ENCODE measurements at regions not wholly inside any gene's neighbourhood (a gene's known extent, or its start where the extent isn't known, plus 50 kb on each side); places are given as distances from the start of the nearest gene placed in this dataset.
"Not testable (repeated sequence)": the region's sequence is repeated elsewhere in the genome, so short reads cannot be mapped to it uniquely, and the experiment has no call there.

DNA sequence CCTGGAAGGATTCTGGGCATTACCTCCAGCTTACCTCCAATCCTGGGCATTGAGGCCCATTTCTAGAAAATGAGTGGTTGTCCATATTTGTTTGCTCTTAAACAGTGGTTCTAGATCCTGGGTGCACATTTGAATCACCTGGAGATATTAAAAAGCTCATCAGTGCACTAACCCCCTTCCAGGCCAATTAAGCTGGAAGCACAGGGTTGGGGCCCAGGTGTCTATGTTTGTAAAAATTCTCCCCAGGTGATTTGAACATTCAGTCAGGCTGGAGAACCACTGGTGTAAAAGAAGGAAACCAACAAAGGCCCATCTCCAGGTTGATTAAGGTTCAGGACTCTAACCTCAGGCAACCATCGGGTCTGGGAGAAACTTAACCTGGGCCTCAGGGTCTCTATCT, 102.6 kb upstream of the NANOS1 start:
- DNase-seq, result no peak
- Histone ChIP-seq H3K36me3 (no peaks in the 10 kb centered on the region), H3K9me3 (no peaks in the 10 kb centered on the region), H3K4me1 (no peaks in the 10 kb centered on the region), H3K4me3 (ENCODE audit: low read depth, low read length) (no peak overlapping the region), H3K27me3 (no peaks in the 10 kb centered on the region; the same call in 1 of the 2 replicates)
- TF ChIP-seq CTCF (IDR thresholded peaks at IDR 0.05; ENCODE audit: low read depth, low read length), result no peak

GRCh38 chr10:118927321-118927720, 102.2 kb upstream of the NANOS1 start:
- Histone ChIP-seq H3K4me3 (ENCODE audit: low read depth, low read length) (no peak overlapping the region), H3K27me3 (no peaks in the 10 kb centered on the region; the same call in 1 of the 2 replicates), H3K36me3 (no peaks in the 10 kb centered on the region), H3K4me1 (no peaks in the 10 kb centered on the region), H3K9me3 (no peaks in the 10 kb centered on the region)
- DNase-seq, result no peak
- TF ChIP-seq CTCF (IDR thresholded peaks at IDR 0.05; ENCODE audit: low read depth, low read length), result no peak

DNA sequence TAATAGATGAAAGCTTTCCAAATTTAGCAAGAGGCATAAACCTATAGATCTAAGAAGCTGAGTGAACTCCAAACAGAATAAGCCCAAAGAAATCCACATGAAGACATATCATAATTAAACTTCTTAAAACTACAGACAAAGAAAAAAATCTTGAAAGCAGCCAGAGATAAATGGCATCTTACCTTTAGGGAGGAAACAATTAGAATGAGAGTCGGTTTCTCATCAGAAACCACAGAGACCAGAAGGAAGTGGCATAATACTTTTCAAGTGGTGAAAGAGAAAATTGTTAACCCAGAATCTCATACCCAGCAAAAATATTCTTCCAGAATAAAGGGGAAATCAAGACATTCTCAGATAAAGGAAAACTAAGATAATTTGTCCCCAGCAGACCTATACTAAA, 98.9 kb upstream of the NANOS1 start:
- no peak for TF ChIP-seq CTCF (IDR thresholded peaks at IDR 0.05; ENCODE audit: low read depth, low read length)
- Histone ChIP-seq H3K27me3 (no peaks in the 10 kb centered on the region; the same call in 1 of the 2 replicates), H3K36me3 (no peaks in the 10 kb centered on the region), H3K4me1 (no peaks in the 10 kb centered on the region), H3K4me3 (ENCODE audit: low read depth, low read length) (no peak overlapping the region), H3K9me3 (no peaks in the 10 kb centered on the region)
- DNase-seq, result no peak

DNA sequence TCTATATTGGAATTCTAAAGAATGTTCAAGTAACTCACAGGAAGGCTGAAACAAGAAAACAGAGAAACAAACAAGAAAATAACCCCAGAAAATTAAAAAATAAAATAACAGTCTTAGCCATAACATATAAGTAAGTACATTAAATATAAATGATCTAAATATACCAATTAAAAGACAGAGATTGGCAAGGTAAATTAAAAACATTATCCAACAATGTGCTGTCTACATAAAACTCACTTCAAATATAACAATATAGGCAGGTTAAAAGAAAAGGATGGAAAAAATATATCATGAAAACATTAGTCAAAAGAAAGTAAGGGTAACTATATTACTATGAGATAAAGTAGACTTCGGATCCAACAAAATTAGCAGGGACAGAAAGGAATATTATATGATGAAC, 98.1 kb upstream of the NANOS1 start:
- H3K9me3 ChIP-seq, result no peaks in the 10 kb centered on the region
- TF ChIP-seq CTCF (IDR thresholded peaks at IDR 0.05; ENCODE audit: low read depth, low read length), result no peak
- H3K27me3 ChIP-seq, result no peaks in the 10 kb centered on the region; the same call in 1 of the 2 replicates
- H3K36me3 ChIP-seq, result no peaks in the 10 kb centered on the region
- H3K4me1 ChIP-seq, result no peaks in the 10 kb centered on the region
- DNase-seq, result no peak
- no peak overlapping the region for H3K4me3 ChIP-seq (ENCODE audit: low read depth, low read length)

GRCh38 chr10:118932154-118932553, 97.4 kb upstream of the NANOS1 start:
- not testable (repeated sequence) for H3K4me3 ChIP-seq (ENCODE audit: low read depth, low read length); DNase-seq; H3K4me1 ChIP-seq; H3K9me3 ChIP-seq; H3K27me3 ChIP-seq; H3K36me3 ChIP-seq

DNA sequence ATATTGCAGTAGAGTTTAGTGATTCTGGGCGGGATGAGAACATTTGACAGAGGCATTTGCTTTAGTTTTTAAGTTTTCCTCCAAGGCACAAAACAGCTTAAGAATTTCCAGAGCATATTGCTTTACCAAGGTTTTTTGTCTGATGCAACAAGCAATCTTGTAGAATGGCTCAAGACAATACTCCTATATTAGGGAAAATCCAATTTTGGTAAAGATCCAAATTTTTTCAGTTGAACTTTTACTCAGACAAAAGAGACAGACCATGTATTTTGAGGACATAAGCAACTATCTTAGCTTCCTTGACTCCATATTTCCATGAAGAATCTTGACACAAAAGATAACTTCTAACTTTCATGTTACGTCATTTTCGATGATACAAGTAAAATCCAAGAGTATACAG, 92.3 kb upstream of the NANOS1 start:
- Histone ChIP-seq H3K9me3 (no peaks in the 10 kb centered on the region), H3K36me3 (no peaks in the 10 kb centered on the region), H3K27me3 (no peaks in the 10 kb centered on the region), H3K4me3 (ENCODE audit: low read depth, low read length) (no peak overlapping the region), H3K4me1 (no peaks in the 10 kb centered on the region)
- no peak for DNase-seq
- no peak for TF ChIP-seq CTCF (IDR thresholded peaks at IDR 0.05; ENCODE audit: low read depth, low read length)

Data from BE2C (cell line).